PC-9 (cell line): ENCODE measurements at regions not wholly inside any gene's neighbourhood (a gene's known extent, or its start where the extent isn't known, plus 50 kb on each side); places are given as distances from the start of the nearest gene placed in this dataset.

ENCODE experiments used
- BruUV-seq: library from RNA; stranded (reverse); fragments of 400-500 nt; replicated peaks from 2 replicates; lab custom pipeline; 2021; lab: Mats Ljungman, UMichigan
- CTCF ChIA-PET: fragments of 300-600 bp; sonication (Branson Sonifier 250); formaldehyde crosslinking; loops from one replicate; lab custom pipeline; 2022; ENCODE audit warnings: antibody characterized with exemption; lab: Charles Lee
- POLR2A ChIA-PET: fragments of 300-600 bp; sonication (Branson Sonifier 250); formaldehyde crosslinking; loops from one replicate; lab custom pipeline; 2022; ENCODE audit warnings: antibody characterized with exemption; ENCODE audit not compliant: unreplicated experiment; lab: Charles Lee
- DNase-seq, 2 experiments: peaks; one replicate each; pipeline versions ENCODE4 v3.0.0 to v3.0.0-alpha.2; 2015 to 2022; ENCODE audit warnings: mixed read lengths in 1 of 2
- H2AFZ ChIP-seq: fragments of 200-600 bp; sonication (generic); 2 replicates; pipeline ENCODE4 v1.8.1; 2017; ENCODE audit warnings: antibody characterized with exemption
- H3F3A ChIP-seq: fragments of 200-600 bp; sonication (generic); 2 replicates; pipeline ENCODE4 v1.8.1; 2017; ENCODE audit warnings: antibody characterized with exemption, mild to moderate bottlenecking, low read depth; ENCODE audit not compliant: insufficient read depth
- H3K27ac ChIP-seq: fragments of 200-600 bp; sonication (generic); 2 replicates; pipeline ENCODE4 v1.6.1; 2016; ENCODE audit warnings: mixed run types
- H3K27me3 ChIP-seq: fragments of 200-600 bp; sonication (generic); 2 replicates; pipeline ENCODE4 v1.6.1; 2016; ENCODE audit warnings: low read depth, mixed run types; ENCODE audit not compliant: insufficient read depth
- H3K36me3 ChIP-seq: fragments of 200-600 bp; sonication (generic); 2 replicates; pipeline ENCODE4 v1.6.1; 2016; ENCODE audit warnings: low read depth, mixed run types
- H3K4me1 ChIP-seq: fragments of 200-600 bp; sonication (generic); replicated peaks from 2 replicates; pipeline ENCODE4 v1.6.1; 2016; ENCODE audit warnings: mixed run types; ENCODE audit not compliant: insufficient read depth
- H3K4me2 ChIP-seq: fragments of 200-600 bp; sonication (generic); 2 replicates; pipeline ENCODE4 v1.6.1; 2017; ENCODE audit warnings: mixed run types
- H3K4me3 ChIP-seq: fragments of 200-600 bp; sonication (generic); 2 replicates; pipeline ENCODE4 v1.6.1; 2016; ENCODE audit warnings: mixed run types
- H3K79me2 ChIP-seq: fragments of 200-600 bp; sonication (generic); 2 replicates; pipeline ENCODE4 v1.6.1; 2017; ENCODE audit warnings: low read depth, mixed run types
- H3K9me2 ChIP-seq: fragments of 200-600 bp; sonication (generic); 2 replicates; pipeline ENCODE4 v1.8.1; 2017; ENCODE audit warnings: mild to moderate bottlenecking; ENCODE audit not compliant: insufficient read depth
- H3K9me3 ChIP-seq: fragments of 200-600 bp; sonication (generic); 2 replicates; pipeline ENCODE4 v1.8.1; 2016; ENCODE audit warnings: low read depth; ENCODE audit not compliant: insufficient read depth
- H4K20me1 ChIP-seq: fragments of 200-600 bp; sonication (generic); 2 replicates; pipeline ENCODE4 v1.8.1; 2017; ENCODE audit not compliant: insufficient read depth
- CTCF ChIP-seq: fragments of 200-600 bp; sonication (generic); conservative IDR thresholded peaks from 2 replicates; pipeline ENCODE4 v1.6.1; 2017; ENCODE audit warnings: mixed run types, antibody characterized with exemption, mild to moderate bottlenecking, moderate library complexity
- EZH2 ChIP-seq: fragments of 200-600 bp; sonication (generic); IDR thresholded peaks from 2 replicates; pipeline ENCODE4 v1.8.0; 2017; ENCODE audit warnings: antibody characterized with exemption, low read depth
- intact Hi-C: fragments of 100-400 bp; cut with micrococcal nuclease; formaldehyde crosslinking; loops from one replicate; pipeline ENCODE4 v1.10.0; 2022; ENCODE audit not compliant: unreplicated experiment

GRCh38 chrX:21126661-21127060, 247.6 kb upstream of the CNKSR2 start:
- Histone ChIP-seq H3K9me2 (no peaks in the 10 kb centered on the region), H3K9me3 (no peaks in the 10 kb centered on the region), H3K36me3 (no peaks in the 10 kb centered on the region), H3K27me3 (no peaks in the 10 kb centered on the region), H4K20me1 (no peaks in the 10 kb centered on the region), H3K79me2 (no peaks in the 10 kb centered on the region), H3K4me2 (no peak overlapping the region), H2AFZ (no peak overlapping the region), H3F3A (no peaks in the 10 kb centered on the region), H3K4me3 (no peak overlapping the region), H3K27ac (no peak overlapping the region), H3K4me1 (no peaks in the 10 kb centered on the region)
- TF ChIP-seq EZH2 (no peak), CTCF (no peak)
- ChIA-PET CTCF (no interaction called here), POLR2A (no interaction called here)
- DNase-seq, result no peak
- intact Hi-C loops, result no loop called here
- BruUV-seq, result no TSS peak

GRCh38 chrX:21131346-21131745, 242.9 kb upstream of the CNKSR2 start:
- no peak for DNase-seq
- no peaks in the 10 kb centered on the region for H3K36me3 ChIP-seq
- POLR2A ChIA-PET, result no interaction called here
- no peaks in the 10 kb centered on the region for H3K27me3 ChIP-seq
- BruUV-seq, result no TSS peak
- no peaks in the 10 kb centered on the region for H3F3A ChIP-seq
- no peaks in the 10 kb centered on the region for H3K4me1 ChIP-seq
- H3K4me3 ChIP-seq, result no peak overlapping the region
- H3K79me2 ChIP-seq, result no peaks in the 10 kb centered on the region
- no peaks in the 10 kb centered on the region for H3K9me2 ChIP-seq
- no peaks in the 10 kb centered on the region for H4K20me1 ChIP-seq
- CTCF ChIA-PET, result no interaction called here
- no peak for TF ChIP-seq EZH2
- TF ChIP-seq CTCF, result no peak
- H3K9me3 ChIP-seq, result no peaks in the 10 kb centered on the region
- H3K4me2 ChIP-seq, result no peak overlapping the region
- intact Hi-C loops, result no loop called here
- no peak overlapping the region for H2AFZ ChIP-seq
- H3K27ac ChIP-seq, result no peak overlapping the region

- DNase-seq, result no peak
- ChIA-PET CTCF (no interaction called here), POLR2A (no interaction called here)
- no TSS peak for BruUV-seq
- H3K36me3 ChIP-seq, result no peaks in the 10 kb centered on the region
- H3F3A ChIP-seq, result no peaks in the 10 kb centered on the region
- no peak overlapping the region for H3K27ac ChIP-seq
- H3K9me3 ChIP-seq, result no peaks in the 10 kb centered on the region
- no peaks in the 10 kb centered on the region for H4K20me1 ChIP-seq
- H3K4me3 ChIP-seq, result no peak overlapping the region
- H3K4me2 ChIP-seq, result no peak overlapping the region
- no peaks in the 10 kb centered on the region for H3K9me2 ChIP-seq
- no peak overlapping the region for H2AFZ ChIP-seq
- intact Hi-C loops, result no loop called here
- no peaks in the 10 kb centered on the region for H3K4me1 ChIP-seq
- TF ChIP-seq CTCF (no peak), EZH2 (no peak)
- H3K27me3 ChIP-seq, result no peaks in the 10 kb centered on the region
- no peaks in the 10 kb centered on the region for H3K79me2 ChIP-seq
Observed at GRCh38 chrX:21131786-21132185, 242.4 kb upstream of the CNKSR2 start.
